ENCODE measurements at regions not wholly inside any gene's neighbourhood (a gene's known extent, or its start where the extent isn't known, plus 50 kb on each side); places are given as distances from the start of the nearest gene placed in this dataset.

- Histone ChIP-seq H3K9ac (ENCODE audit: low read length) (no peak overlapping the region), H3F3A (ENCODE audit: insufficient read depth) (no peaks in the 10 kb centered on the region), H3K9me2 (replicated peaks; ENCODE audit: insufficient read depth, low read length) (no peaks in the 10 kb centered on the region), H3K4me2 (ENCODE audit: low read depth, low read length, poor library complexity, severe bottlenecking) (no peak overlapping the region), H4K20me1 (ENCODE audit: low read depth, low read length) (no peaks in the 10 kb centered on the region), H3K27ac (ENCODE audit: low read depth, low read length) (no peak overlapping the region), H3K9me3 (ENCODE audit: insufficient read depth, low read length) (no peaks in the 10 kb centered on the region), H2AFZ (ENCODE audit: low read depth, low read length, severe bottlenecking) (no peak overlapping the region), H3K79me2 (ENCODE audit: insufficient read depth, low read length) (no peaks in the 10 kb centered on the region), H3K36me3 (ENCODE audit: low read length) (no peaks in the 10 kb centered on the region), H3K4me3 (ENCODE audit: insufficient read depth, low read length, poor library complexity, severe bottlenecking) (no peak overlapping the region), H3K27me3 (ENCODE audit: low read length) (no peaks in the 10 kb centered on the region)
- no peak for TF ChIP-seq CTCF (IDR thresholded peaks at IDR 0.05; ENCODE audit: insufficient read depth, low read length, poor library complexity, severe bottlenecking)
- TF ChIP-seq EZH2phosphoT487 (conservative IDR thresholded peaks at IDR 0.05; ENCODE audit: low read length) = no peak
Observed at GRCh38 chr9:113788616-113789330, 87.3 kb upstream of the ZNF618 start.

- Histone ChIP-seq H3K27me3 (ENCODE audit: low read length) (no peaks in the 10 kb centered on the region), H3K9me2 (replicated peaks; ENCODE audit: insufficient read depth, low read length) (no peaks in the 10 kb centered on the region)
- no peak for TF ChIP-seq CTCF (IDR thresholded peaks at IDR 0.05; ENCODE audit: insufficient read depth, low read length, poor library complexity, severe bottlenecking)
- TF ChIP-seq EZH2phosphoT487 (conservative IDR thresholded peaks at IDR 0.05; ENCODE audit: low read length) = no peak
Observed at GRCh38 chr9:113790093-113790492, 86.0 kb upstream of the ZNF618 start.

GRCh38 chr9:113793558-113793957, 82.6 kb upstream of the ZNF618 start:
- no peaks in the 10 kb centered on the region for H4K20me1 ChIP-seq (ENCODE audit: low read depth, low read length)
- no peaks in the 10 kb centered on the region for H3K9me3 ChIP-seq (ENCODE audit: insufficient read depth, low read length)
- H3K4me3 ChIP-seq (ENCODE audit: insufficient read depth, low read length, poor library complexity, severe bottlenecking) = no peak overlapping the region
- H3K9ac ChIP-seq (ENCODE audit: low read length) = no peak overlapping the region
- no peaks in the 10 kb centered on the region for H3K79me2 ChIP-seq (ENCODE audit: insufficient read depth, low read length)
- no peak overlapping the region for H3K4me2 ChIP-seq (ENCODE audit: low read depth, low read length, poor library complexity, severe bottlenecking)
- H3K36me3 ChIP-seq (ENCODE audit: low read length) = no peaks in the 10 kb centered on the region
- no peak overlapping the region for H2AFZ ChIP-seq (ENCODE audit: low read depth, low read length, severe bottlenecking)
- TF ChIP-seq CTCF (IDR thresholded peaks at IDR 0.05; ENCODE audit: insufficient read depth, low read length, poor library complexity, severe bottlenecking) = no peak
- no peak for TF ChIP-seq EZH2phosphoT487 (conservative IDR thresholded peaks at IDR 0.05; ENCODE audit: low read length)
- no peaks in the 10 kb centered on the region for H3K27me3 ChIP-seq (ENCODE audit: low read length)
- H3K27ac ChIP-seq (ENCODE audit: low read depth, low read length) = no peak overlapping the region
- no peaks in the 10 kb centered on the region for H3F3A ChIP-seq (ENCODE audit: insufficient read depth)
- no peaks in the 10 kb centered on the region for H3K9me2 ChIP-seq (replicated peaks; ENCODE audit: insufficient read depth, low read length)

More at GRCh38 chr9:113790093-113790492, 86.0 kb upstream of the ZNF618 start:
- no peaks in the 10 kb centered on the region for H3K79me2 ChIP-seq (ENCODE audit: insufficient read depth, low read length)
- H3K9me3 ChIP-seq (ENCODE audit: insufficient read depth, low read length) = no peaks in the 10 kb centered on the region
- H3K4me2 ChIP-seq (ENCODE audit: low read depth, low read length, poor library complexity, severe bottlenecking) = no peak overlapping the region
- H3F3A ChIP-seq (ENCODE audit: insufficient read depth) = no peaks in the 10 kb centered on the region
- H2AFZ ChIP-seq (ENCODE audit: low read depth, low read length, severe bottlenecking) = no peak overlapping the region
- no peak overlapping the region for H3K4me3 ChIP-seq (ENCODE audit: insufficient read depth, low read length, poor library complexity, severe bottlenecking)
- no peak overlapping the region for H3K27ac ChIP-seq (ENCODE audit: low read depth, low read length)
- no peaks in the 10 kb centered on the region for H3K36me3 ChIP-seq (ENCODE audit: low read length)
- H3K9ac ChIP-seq (ENCODE audit: low read length) = no peak overlapping the region
- no peaks in the 10 kb centered on the region for H4K20me1 ChIP-seq (ENCODE audit: low read depth, low read length)
